MCF 10A (cell line): ENCODE measurements at regions not wholly inside any gene's neighbourhood (a gene's known extent, or its start where the extent isn't known, plus 50 kb on each side); places are given as distances from the start of the nearest gene placed in this dataset.

ENCODE experiments used
- BruUV-seq: library from RNA; stranded (reverse); fragments of 400-500 nt; replicated peaks from 2 replicates; lab custom pipeline; 2021; lab: Mats Ljungman, UMichigan
- CTCF ChIA-PET: fragments of 300-600 bp; sonication (Branson Sonifier 250); formaldehyde crosslinking; extraction: SDS; loops from one replicate; lab custom pipeline; 2021; ENCODE audit warnings: antibody characterized with exemption, inconsistent platforms; lab: Yijun Ruan, JAX
- POLR2A ChIA-PET: fragments of 300-600, 350-650 bp; sonication (Branson Sonifier 250); formaldehyde crosslinking; extraction: SDS; loops from one replicate; lab custom pipeline; 2020; ENCODE audit warnings: antibody characterized with exemption, inconsistent platforms; lab: Yijun Ruan, JAX
- DNase-seq: peaks from one replicate; pipeline ENCODE4 v3.0.0-alpha.2; 2018; ENCODE audit not compliant: unreplicated experiment
- H3K27ac Mint-ChIP-seq: one replicate; pipeline ENCODE4 v1.8.0; 2022; ENCODE audit warnings: mild to moderate bottlenecking, low read depth, mixed read lengths; ENCODE audit not compliant: unreplicated experiment
- H3K27me3 Mint-ChIP-seq: one replicate; pipeline ENCODE4 v1.8.0; 2022; ENCODE audit warnings: mixed read lengths; ENCODE audit not compliant: insufficient read depth, unreplicated experiment
- H3K36me3 Mint-ChIP-seq: one replicate; pipeline ENCODE4 v1.8.0; 2022; ENCODE audit warnings: mild to moderate bottlenecking, moderate library complexity, mixed read lengths; ENCODE audit not compliant: insufficient read depth, unreplicated experiment
- H3K4me1 Mint-ChIP-seq: one replicate; pipeline ENCODE4 v1.8.0; 2022; ENCODE audit warnings: mixed read lengths; ENCODE audit not compliant: insufficient read depth, unreplicated experiment
- H3K4me3 Mint-ChIP-seq: one replicate; pipeline ENCODE4 v1.8.0; 2022; ENCODE audit warnings: mild to moderate bottlenecking, moderate library complexity, mixed read lengths; ENCODE audit not compliant: unreplicated experiment
- H3K9me3 Mint-ChIP-seq: one replicate; pipeline ENCODE4 v1.8.0; 2022; ENCODE audit warnings: mixed read lengths; ENCODE audit not compliant: unreplicated experiment
- CTCF ChIP-seq: fragments of 200-600 bp; IDR thresholded peaks from one replicate; pipeline ENCODE4 v1.8.0; 2022; ENCODE audit warnings: antibody characterized with exemption, mild to moderate bottlenecking; ENCODE audit not compliant: unreplicated experiment
- intact Hi-C: fragments of 100-400 bp; cut with micrococcal nuclease; formaldehyde crosslinking; loops from 2 replicates; pipeline ENCODE4 v1.14.1; 2022

- no peak for DNase-seq
- no peak overlapping the region for H3K27ac Mint-ChIP-seq
- intact Hi-C loops, result no loop called here
- TF ChIP-seq CTCF, result no peak
- H3K4me3 Mint-ChIP-seq, result no peak overlapping the region
- no TSS peak for BruUV-seq
- H3K36me3 Mint-ChIP-seq, result no peaks in the 10 kb centered on the region
- no peaks in the 10 kb centered on the region for H3K27me3 Mint-ChIP-seq
- peaks cover 18% of the 10 kb centered on the region for H3K9me3 Mint-ChIP-seq
- no peaks in the 10 kb centered on the region for H3K4me1 Mint-ChIP-seq
- ChIA-PET POLR2A (no interaction called here), CTCF (no interaction called here)
These were observed 88.3 kb upstream of the HMGCLL1 start for GRCh38 chr6:55667341-55667740.

- Mint-ChIP-seq H3K36me3 (no peaks in the 10 kb centered on the region), H3K9me3 (peaks cover 18% of the 10 kb centered on the region), H3K27ac (no peak overlapping the region), H3K4me1 (no peaks in the 10 kb centered on the region), H3K4me3 (no peak overlapping the region), H3K27me3 (no peaks in the 10 kb centered on the region)
- ChIA-PET CTCF (no interaction called here), POLR2A (no interaction called here)
- DNase-seq, result no peak
- TF ChIP-seq CTCF, result no peak
- intact Hi-C loops, result no loop called here
- no TSS peak for BruUV-seq
These were observed 87.7 kb upstream of the HMGCLL1 start for GRCh38 chr6:55666606-55667225.

- Mint-ChIP-seq H3K4me1 (no peaks in the 10 kb centered on the region), H3K36me3 (no peaks in the 10 kb centered on the region), H3K27me3 (no peaks in the 10 kb centered on the region), H3K9me3 (peaks cover 18% of the 10 kb centered on the region), H3K4me3 (no peak overlapping the region), H3K27ac (no peak overlapping the region)
- DNase-seq, result no peak
- intact Hi-C loops, result no loop called here
- POLR2A ChIA-PET, result no interaction called here
- no TSS peak for BruUV-seq
- TF ChIP-seq CTCF, result no peak
- CTCF ChIA-PET, result no interaction called here
These were observed 87.0 kb upstream of the HMGCLL1 start for GRCh38 chr6:55666037-55666436.

GRCh38 chr6:55664591-55665587 is 85.9 kb upstream of the HMGCLL1 start:
- DNase-seq, result no peak
- no peaks in the 10 kb centered on the region for H3K4me1 Mint-ChIP-seq
- ChIA-PET POLR2A (no interaction called here), CTCF (interaction anchor here (1.0 kb wide), 1 partner anchor 8 kb away, joined by 3 read pairs; no protein-coding TSS in a partner anchor)
- no TSS peak for BruUV-seq
- no peak overlapping the region for H3K27ac Mint-ChIP-seq
- no peak overlapping the region for H3K4me3 Mint-ChIP-seq
- no peaks in the 10 kb centered on the region for H3K27me3 Mint-ChIP-seq
- H3K36me3 Mint-ChIP-seq, result no peaks in the 10 kb centered on the region
- TF ChIP-seq CTCF, result no peak
- intact Hi-C loops, result no loop called here
- peaks cover 18% of the 10 kb centered on the region for H3K9me3 Mint-ChIP-seq
